Right lobe of liver (tissue), 4 donors: ENCODE measurements at regions not wholly inside any gene's neighbourhood (a gene's known extent, or its start where the extent isn't known, plus 50 kb on each side); places are given as distances from the start of the nearest gene placed in this dataset.
"Not testable (repeated sequence)": the region's sequence is repeated elsewhere in the genome, so short reads cannot be mapped to it uniquely, and the experiment has no call there.

Source experiments
- CTCF ChIP-seq, 4 donors: fragments of 200-600 bp in 3 of 4; fragments of 450-650 bp in 1 of 4; IDR thresholded peaks; one replicate each; pipeline versions ENCODE4 v1.5.1 to v1.8.0; 2016 to 2022; ENCODE audit warnings: antibody characterized with exemption in 4 of 4, mild to moderate bottlenecking in 2 of 4
- POLR2A ChIP-seq: fragments of 450-650 bp; IDR thresholded peaks from one replicate; pipeline ENCODE4 v1.6.1; 2017; ENCODE audit warnings: antibody characterized with exemption, mild to moderate bottlenecking
- donor health status: DM: no; HTN: no; CAD: no.
- donor health status: DM: no; HTN: no; CAD: no.
- donor health status: DM: no; HTN: yes; CAD: no.

GRCh38 chr13:47685156-47685555, 315.9 kb downstream of the SUCLA2 start:
- not testable (repeated sequence) for TF ChIP-seq CTCF (IDR thresholded peaks at IDR 0.05); POLR2A
